ENCODE measurements at regions not wholly inside any gene's neighbourhood (a gene's known extent, or its start where the extent isn't known, plus 50 kb on each side); places are given as distances from the start of the nearest gene placed in this dataset.

DNA sequence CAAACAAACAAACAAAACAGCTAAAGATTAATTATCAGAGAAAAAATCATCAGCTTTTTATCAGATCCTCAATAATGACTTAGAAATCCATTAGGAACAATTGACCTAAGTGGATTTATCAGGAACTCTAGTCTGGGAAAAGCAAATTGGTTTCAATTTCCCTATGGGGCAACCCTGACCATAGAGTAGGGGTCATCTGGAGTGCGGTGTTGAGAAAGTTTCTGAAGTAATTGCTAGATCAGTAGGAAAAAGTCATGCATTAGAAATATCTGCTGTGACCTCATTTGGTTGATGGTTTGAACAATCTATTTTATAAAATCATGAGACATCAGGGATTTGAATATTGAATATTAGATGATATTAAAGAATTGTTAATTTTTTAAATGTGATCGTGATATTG is 507.9 kb downstream of the TXNL1 start:
- no peak for TF ChIP-seq POLR2A (IDR thresholded peaks at IDR 0.05)
- TF ChIP-seq, protein P1, sequence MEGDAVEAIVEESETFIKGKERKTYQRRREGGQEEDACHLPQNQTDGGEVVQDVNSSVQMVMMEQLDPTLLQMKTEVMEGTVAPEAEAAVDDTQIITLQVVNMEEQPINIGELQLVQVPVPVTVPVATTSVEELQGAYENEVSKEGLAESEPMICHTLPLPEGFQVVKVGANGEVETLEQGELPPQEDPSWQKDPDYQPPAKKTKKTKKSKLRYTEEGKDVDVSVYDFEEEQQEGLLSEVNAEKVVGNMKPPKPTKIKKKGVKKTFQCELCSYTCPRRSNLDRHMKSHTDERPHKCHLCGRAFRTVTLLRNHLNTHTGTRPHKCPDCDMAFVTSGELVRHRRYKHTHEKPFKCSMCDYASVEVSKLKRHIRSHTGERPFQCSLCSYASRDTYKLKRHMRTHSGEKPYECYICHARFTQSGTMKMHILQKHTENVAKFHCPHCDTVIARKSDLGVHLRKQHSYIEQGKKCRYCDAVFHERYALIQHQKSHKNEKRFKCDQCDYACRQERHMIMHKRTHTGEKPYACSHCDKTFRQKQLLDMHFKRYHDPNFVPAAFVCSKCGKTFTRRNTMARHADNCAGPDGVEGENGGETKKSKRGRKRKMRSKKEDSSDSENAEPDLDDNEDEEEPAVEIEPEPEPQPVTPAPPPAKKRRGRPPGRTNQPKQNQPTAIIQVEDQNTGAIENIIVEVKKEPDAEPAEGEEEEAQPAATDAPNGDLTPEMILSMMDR (IDR thresholded peaks at IDR 0.05), result no peak
